LNCAP (cell line): ENCODE measurements at regions not wholly inside any gene's neighbourhood (a gene's known extent, or its start where the extent isn't known, plus 50 kb on each side); places are given as distances from the start of the nearest gene placed in this dataset.

Experiments
- TF ChIP-seq, protein P1 (sequence below): fragments of 450-650 bp; IDR thresholded peaks from 2 replicates; pipeline ENCODE4 v1.5.1; 2017; ENCODE audit warnings: mild to moderate bottlenecking

DNA sequence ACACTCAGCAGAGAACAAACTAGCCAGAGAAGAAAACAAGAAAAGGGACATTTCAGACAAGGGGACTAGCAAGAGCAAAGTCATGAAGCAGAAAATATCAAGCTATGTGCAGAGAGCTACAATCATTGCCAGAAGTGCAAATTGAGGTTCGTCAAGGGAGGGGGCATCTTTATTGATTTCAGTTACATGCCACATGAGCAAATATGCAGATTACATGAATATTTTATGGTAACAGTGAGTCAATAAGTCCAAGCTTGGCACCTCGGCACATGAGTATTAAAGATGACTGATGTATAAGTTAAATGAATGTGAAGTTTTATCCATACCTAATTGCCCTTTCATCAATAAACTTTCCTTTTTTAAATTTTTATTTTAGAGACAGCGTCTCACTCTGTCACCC is 238.1 kb upstream of the DIAPH2 start:
- TF ChIP-seq, protein P1, sequence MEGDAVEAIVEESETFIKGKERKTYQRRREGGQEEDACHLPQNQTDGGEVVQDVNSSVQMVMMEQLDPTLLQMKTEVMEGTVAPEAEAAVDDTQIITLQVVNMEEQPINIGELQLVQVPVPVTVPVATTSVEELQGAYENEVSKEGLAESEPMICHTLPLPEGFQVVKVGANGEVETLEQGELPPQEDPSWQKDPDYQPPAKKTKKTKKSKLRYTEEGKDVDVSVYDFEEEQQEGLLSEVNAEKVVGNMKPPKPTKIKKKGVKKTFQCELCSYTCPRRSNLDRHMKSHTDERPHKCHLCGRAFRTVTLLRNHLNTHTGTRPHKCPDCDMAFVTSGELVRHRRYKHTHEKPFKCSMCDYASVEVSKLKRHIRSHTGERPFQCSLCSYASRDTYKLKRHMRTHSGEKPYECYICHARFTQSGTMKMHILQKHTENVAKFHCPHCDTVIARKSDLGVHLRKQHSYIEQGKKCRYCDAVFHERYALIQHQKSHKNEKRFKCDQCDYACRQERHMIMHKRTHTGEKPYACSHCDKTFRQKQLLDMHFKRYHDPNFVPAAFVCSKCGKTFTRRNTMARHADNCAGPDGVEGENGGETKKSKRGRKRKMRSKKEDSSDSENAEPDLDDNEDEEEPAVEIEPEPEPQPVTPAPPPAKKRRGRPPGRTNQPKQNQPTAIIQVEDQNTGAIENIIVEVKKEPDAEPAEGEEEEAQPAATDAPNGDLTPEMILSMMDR: no peak

DNA sequence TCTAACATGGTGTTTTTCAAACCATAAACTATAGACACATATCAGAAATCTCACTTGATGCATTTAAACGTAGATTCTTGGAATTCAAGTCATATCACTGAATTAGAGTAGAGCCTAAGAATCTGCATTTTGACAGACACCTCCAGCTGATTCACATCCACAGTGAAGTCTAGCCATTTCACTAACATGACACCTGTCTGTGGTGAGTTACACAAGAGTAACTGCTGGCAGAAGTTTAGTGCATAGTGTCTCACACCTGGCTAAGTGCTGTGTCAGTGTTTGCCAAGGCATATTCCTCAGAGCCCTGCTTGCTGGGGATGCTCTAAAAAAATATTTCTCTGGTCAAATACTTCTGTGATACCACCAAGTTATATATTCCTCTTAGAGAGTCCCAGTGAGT is 237.5 kb upstream of the DIAPH2 start:
- TF ChIP-seq, protein P1: no peak

GRCh38 chrX:96449191-96449590 is 235.5 kb upstream of the DIAPH2 start:
- TF ChIP-seq, protein P1: no peak

DNA sequence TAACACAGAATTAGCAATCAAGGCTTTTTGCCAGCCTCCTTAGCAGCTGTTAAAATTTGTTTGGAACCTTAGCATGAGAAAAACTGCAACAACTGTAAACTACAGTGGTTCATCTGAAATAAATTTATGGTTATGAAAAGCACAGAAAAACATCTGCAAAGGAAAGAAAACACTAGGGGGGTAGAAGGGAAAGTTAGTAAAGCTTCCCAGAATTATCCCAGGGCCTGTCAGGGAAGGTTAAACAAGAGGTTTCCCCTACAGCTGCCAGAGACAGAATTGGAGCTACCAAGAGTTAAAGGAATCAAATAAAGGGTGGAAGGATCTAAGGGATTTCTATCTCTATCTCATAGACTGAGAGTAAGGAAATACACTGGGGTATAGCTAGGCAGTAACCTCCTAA is 234.7 kb upstream of the DIAPH2 start:
- TF ChIP-seq, protein P1: no peak

GRCh38 chrX:96453139-96453538 is 231.5 kb upstream of the DIAPH2 start:
- TF ChIP-seq, protein P1: no peak

- TF ChIP-seq, protein P1: no peak
Observed at GRCh38 chrX:96455078-96455477, 229.6 kb upstream of the DIAPH2 start.

GRCh38 chrX:96464880-96465558 is 219.6 kb upstream of the DIAPH2 start:
- TF ChIP-seq, protein P1: no peak
